GM12878 (cell line): ENCODE measurements at regions not wholly inside any gene's neighbourhood (a gene's known extent, or its start where the extent isn't known, plus 50 kb on each side); places are given as distances from the start of the nearest gene placed in this dataset.

Experiments
- ATAC-seq: fragments of 200-7000 bp; cut with Tn5 transposase; 3 replicates; pipeline ENCODE4 v1.9.1; 2020; ENCODE audit warnings: mild to moderate bottlenecking, moderate library complexity
- BruUV-seq: library from RNA; stranded (reverse); fragments of 400-500 nt; replicated peaks from 2 replicates; lab custom pipeline; 2021; lab: Mats Ljungman, UMichigan
- CTCF ChIA-PET: fragments of 300-600 bp; sonication (Branson Sonifier 250); formaldehyde crosslinking; extraction: SDS; loops from one replicate; lab custom pipeline; 2021; ENCODE audit warnings: inconsistent platforms; lab: Yijun Ruan, JAX
- POLR2A ChIA-PET: fragments of 350-600 bp; formaldehyde crosslinking; extraction: SDS; loops from one replicate; lab custom pipeline; 2021; ENCODE audit warnings: inconsistent platforms; lab: Charles Lee
- RAD21 ChIA-PET: fragments of 300-600 bp; sonication (Branson Sonifier 250); formaldehyde crosslinking; loops from one replicate; lab custom pipeline; 2023; ENCODE audit warnings: antibody characterized with exemption; ENCODE audit not compliant: unreplicated experiment; lab: Charles Lee
- SMC1A ChIA-PET: fragments of 300-600 bp; sonication (Branson Sonifier 250); formaldehyde crosslinking; loops from one replicate; lab custom pipeline; 2023; ENCODE audit not compliant: unreplicated experiment, uncharacterized antibody; lab: Charles Lee
- DNase-seq: peaks from one replicate; pipeline ENCODE4 v3.0.0-alpha.2; 2011; ENCODE audit warnings: low read depth, low spot score
- FAIRE-seq: peaks from 3 replicates; lab custom pipeline; 2011; peaks lifted over from hg19 to GRCh38; lab: Jason Lieb, UNC
- H2AFZ ChIP-seq: 2 replicates; pipeline ENCODE4 v1.6.0; 2011; ENCODE audit warnings: low read depth, low read length, control low read depth; ENCODE audit not compliant: control insufficient read depth
- H3K27ac ChIP-seq: 2 replicates; pipeline ENCODE4 v1.5.1; 2011; ENCODE audit warnings: control low read depth; ENCODE audit not compliant: control insufficient read depth, insufficient read depth
- H3K27me3 ChIP-seq, 2 experiments: replicated peaks in 1 of 2; 2 replicates each; pipeline versions ENCODE4 v1.6.0 to v1.6.1; 2011; ENCODE audit warnings: low read length in 1 of 2; ENCODE audit not compliant: control insufficient read depth in 2 of 2, insufficient read depth in 2 of 2
- H3K36me3 ChIP-seq, 2 experiments: 2 replicates each; pipeline ENCODE4 v1.5.1; 2011; ENCODE audit warnings: low read length in 1 of 2; ENCODE audit not compliant: control insufficient read depth in 2 of 2, insufficient read depth in 2 of 2
- H3K4me1 ChIP-seq: 2 replicates; pipeline ENCODE4 v1.6.1; 2011; ENCODE audit warnings: mild to moderate bottlenecking, low read length, moderate library complexity, mixed read lengths; ENCODE audit not compliant: control insufficient read depth, insufficient read depth
- H3K4me2 ChIP-seq: 2 replicates; pipeline ENCODE4 v1.6.0; 2011; ENCODE audit warnings: control low read depth; ENCODE audit not compliant: control insufficient read depth, insufficient read depth
- H3K4me3 ChIP-seq: fragments of 200-600 bp; sonication (generic); 2 replicates; pipeline ENCODE4 v1.5.1; 2016
- H3K79me2 ChIP-seq: 2 replicates; pipeline ENCODE4 v1.6.0; 2011; ENCODE audit warnings: low read length; ENCODE audit not compliant: control insufficient read depth, insufficient read depth
- H3K9ac ChIP-seq: 2 replicates; pipeline ENCODE4 v1.8.0; 2011; ENCODE audit warnings: low read length, control low read depth, mixed read lengths; ENCODE audit not compliant: control insufficient read depth, insufficient read depth
- H3K9me3 ChIP-seq: replicated peaks from 3 replicates; pipeline ENCODE4 v1.5.1; 2011; ENCODE audit warnings: mild to moderate bottlenecking, low read length; ENCODE audit not compliant: control insufficient read depth, insufficient read depth
- H4K20me1 ChIP-seq: 2 replicates; pipeline ENCODE4 v1.6.0; 2011; ENCODE audit not compliant: control insufficient read depth, insufficient read depth
- BCL3 ChIP-seq: IDR thresholded peaks from 2 replicates; pipeline ENCODE4 v1.6.1; 2011; ENCODE audit warnings: borderline replicate concordance, low read depth, mild to moderate bottlenecking, moderate library complexity, low read length; ENCODE audit not compliant: insufficient read depth, poor library complexity, severe bottlenecking
- ESRRA ChIP-seq: IDR thresholded peaks from 2 replicates; pipeline ENCODE4 v1.6.1; 2012; ENCODE audit warnings: mild to moderate bottlenecking, low read length, improper control_type of control experiment
- PKNOX1 ChIP-seq: fragments of 450-650 bp; IDR thresholded peaks from 2 replicates; pipeline ENCODE4 v1.6.1; 2016; ENCODE audit warnings: mild to moderate bottlenecking
- POLR2A ChIP-seq: IDR thresholded peaks from 2 replicates; pipeline ENCODE4 v1.6.1; 2011; ENCODE audit warnings: low read depth, mild to moderate bottlenecking, low read length
- SKIL ChIP-seq: fragments of 450-650 bp; IDR thresholded peaks from 2 replicates; pipeline ENCODE4 v1.6.1; 2017; ENCODE audit warnings: mild to moderate bottlenecking, low read depth, inconsistent platforms; ENCODE audit not compliant: poor library complexity, severe bottlenecking
- ZNF217 ChIP-seq: fragments of 450-650 bp; IDR thresholded peaks from 2 replicates; pipeline ENCODE4 v1.6.1; 2017; ENCODE audit warnings: antibody characterized with exemption, mild to moderate bottlenecking
- WGBS: methylation state at CpG from one replicate; pipeline ENCODE4 v1.1.6; 2016; ENCODE audit warnings: low lambda C conversion rate; ENCODE audit not compliant: insufficient replicate concordance, insufficient coverage; ENCODE audit errors: missing lambda C conversion rate; 5-methylcytosine and 5-hydroxymethylcytosine counted together
- in situ Hi-C: fragments of 300-500 bp; cut with MboI; formaldehyde crosslinking; loops from 9 replicates; pipeline ENCODE4 v1.14.3; 2018; ENCODE audit warnings: mixed read lengths
- intact Hi-C: fragments of 100-400 bp; cut with micrococcal nuclease; formaldehyde crosslinking; loops from one replicate; pipeline ENCODE4 v1.14.2; 2022; ENCODE audit not compliant: unreplicated experiment

- TF ChIP-seq BCL3 = no peak
These were observed 153.7 kb upstream of the MDFIC2 start (continued) for GRCh38 chr3:70466096-70466495.

- POLR2A ChIA-PET = no interaction called here
- intact Hi-C loops (no loop called here), in situ Hi-C loops (no loop called here)
- H3K27me3 ChIP-seq = no peaks in the 10 kb centered on the region
- H4K20me1 ChIP-seq = no peaks in the 10 kb centered on the region
- no peaks in the 10 kb centered on the region for H3K79me2 ChIP-seq
- no peak overlapping the region for H3K27ac ChIP-seq
- no peak overlapping the region for H2AFZ ChIP-seq
- DNase-seq = no peak
- no peaks in the 10 kb centered on the region for H3K36me3 ChIP-seq
- WGBS = 58% methylated on average over 5 of the region's 5 CpGs
- FAIRE-seq = no peak
- RAD21 ChIA-PET = no interaction called here
- H3K4me2 ChIP-seq = no peak overlapping the region
- ATAC-seq = no peak
- H3K4me1 ChIP-seq = no peaks in the 10 kb centered on the region
- no TSS peak for BruUV-seq
- CTCF ChIA-PET = no interaction called here
- SMC1A ChIA-PET = no interaction called here
- H3K9me3 ChIP-seq = no peaks in the 10 kb centered on the region
- no peak for TF ChIP-seq ZNF217
- no peak for TF ChIP-seq PKNOX1
- no peak for TF ChIP-seq ESRRA
- TF ChIP-seq POLR2A = no peak
- TF ChIP-seq SKIL = no peak
- H3K4me3 ChIP-seq = no peak overlapping the region
- H3K9ac ChIP-seq = no peak overlapping the region
These were observed 152.4 kb upstream of the MDFIC2 start for GRCh38 chr3:70464876-70465275.
